ENCODE measurements at regions not wholly inside any gene's neighbourhood (a gene's known extent, or its start where the extent isn't known, plus 50 kb on each side); places are given as distances from the start of the nearest gene placed in this dataset.

DNA sequence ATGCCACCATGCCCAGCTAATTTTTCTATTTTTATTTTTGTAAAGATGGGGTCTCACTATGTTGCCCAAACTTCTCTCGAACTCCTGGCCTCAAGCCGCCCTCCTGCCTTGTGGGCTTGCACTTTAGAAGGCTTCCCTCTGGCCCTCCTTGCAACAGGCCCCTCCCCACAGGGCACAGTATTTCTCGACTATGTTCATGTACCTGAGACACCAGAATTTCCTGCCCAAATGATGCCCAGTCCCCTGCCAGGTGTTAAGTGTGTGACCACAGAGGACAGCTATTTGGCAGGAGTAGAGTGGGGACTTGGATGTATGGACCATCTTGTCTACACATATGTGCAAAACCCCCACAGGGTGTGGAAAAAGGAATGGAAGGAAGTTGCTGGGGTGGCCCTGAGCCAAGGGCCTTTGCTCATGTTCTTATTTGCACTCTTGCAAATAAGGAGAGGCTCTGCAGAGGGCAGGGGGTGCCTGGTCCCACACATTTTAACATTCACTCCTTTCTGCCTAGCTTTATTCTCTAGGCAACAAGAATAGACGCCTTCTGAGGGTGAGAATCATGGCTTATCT lies 168.4 kb upstream of the PODXL start:
- no peak overlapping the region for H3K4me3 ChIP-seq (ENCODE audit: control insufficient read depth, low read depth, low read length)
- TF ChIP-seq, protein P1, sequence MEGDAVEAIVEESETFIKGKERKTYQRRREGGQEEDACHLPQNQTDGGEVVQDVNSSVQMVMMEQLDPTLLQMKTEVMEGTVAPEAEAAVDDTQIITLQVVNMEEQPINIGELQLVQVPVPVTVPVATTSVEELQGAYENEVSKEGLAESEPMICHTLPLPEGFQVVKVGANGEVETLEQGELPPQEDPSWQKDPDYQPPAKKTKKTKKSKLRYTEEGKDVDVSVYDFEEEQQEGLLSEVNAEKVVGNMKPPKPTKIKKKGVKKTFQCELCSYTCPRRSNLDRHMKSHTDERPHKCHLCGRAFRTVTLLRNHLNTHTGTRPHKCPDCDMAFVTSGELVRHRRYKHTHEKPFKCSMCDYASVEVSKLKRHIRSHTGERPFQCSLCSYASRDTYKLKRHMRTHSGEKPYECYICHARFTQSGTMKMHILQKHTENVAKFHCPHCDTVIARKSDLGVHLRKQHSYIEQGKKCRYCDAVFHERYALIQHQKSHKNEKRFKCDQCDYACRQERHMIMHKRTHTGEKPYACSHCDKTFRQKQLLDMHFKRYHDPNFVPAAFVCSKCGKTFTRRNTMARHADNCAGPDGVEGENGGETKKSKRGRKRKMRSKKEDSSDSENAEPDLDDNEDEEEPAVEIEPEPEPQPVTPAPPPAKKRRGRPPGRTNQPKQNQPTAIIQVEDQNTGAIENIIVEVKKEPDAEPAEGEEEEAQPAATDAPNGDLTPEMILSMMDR (IDR thresholded peaks at IDR 0.05; ENCODE audit: control insufficient read depth, insufficient read depth, low read depth, low read length, missing control alignments), result no peak
- no peak for DNase-seq (ENCODE audit: low read depth)

DNA sequence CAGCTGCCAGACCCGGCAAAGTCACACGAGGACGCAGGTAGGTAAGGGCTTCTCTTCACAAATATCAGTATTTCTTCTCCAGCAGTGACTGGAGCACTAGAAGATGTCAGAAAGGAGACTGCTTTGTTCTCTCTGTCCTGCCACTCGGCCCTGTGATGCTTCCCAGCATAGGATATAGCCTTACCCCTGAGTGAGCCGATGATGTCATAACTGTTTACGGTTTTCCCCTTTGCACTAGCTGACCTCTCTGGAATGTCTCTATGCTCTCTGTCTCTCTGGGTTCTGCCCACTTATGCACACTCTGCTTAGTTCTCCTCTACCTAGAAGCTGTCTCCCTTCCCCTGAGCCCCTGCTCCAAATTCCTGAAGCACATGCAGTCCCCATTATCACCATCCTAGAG lies 167.5 kb upstream of the PODXL start:
- TF ChIP-seq, protein P1 (IDR thresholded peaks at IDR 0.05; ENCODE audit: control insufficient read depth, insufficient read depth, low read depth, low read length, missing control alignments), result no peak
- no peak for DNase-seq (ENCODE audit: low read depth)
- no peak overlapping the region for H3K4me3 ChIP-seq (ENCODE audit: control insufficient read depth, low read depth, low read length)

DNA sequence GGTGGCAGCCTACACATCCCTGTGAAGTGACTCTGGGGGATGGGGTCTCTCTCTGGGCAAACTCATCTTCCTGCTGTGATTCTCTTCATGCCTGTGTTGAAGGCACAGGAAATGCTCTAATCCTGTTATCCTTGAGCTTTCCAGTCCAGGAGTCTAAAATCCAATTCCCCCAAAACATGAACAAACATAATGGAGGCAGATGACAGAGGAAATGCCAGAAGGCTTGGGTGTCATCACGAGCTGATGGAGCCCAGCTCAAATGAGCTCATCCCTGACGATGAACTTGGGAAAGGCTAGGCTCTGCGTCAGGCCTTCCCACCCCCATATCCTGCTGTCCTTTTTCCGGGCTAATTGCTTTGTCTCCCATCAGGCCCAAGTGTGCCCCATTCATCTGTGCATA lies 165.9 kb upstream of the PODXL start:
- no peak overlapping the region for H3K4me3 ChIP-seq (ENCODE audit: control insufficient read depth, low read depth, low read length)
- TF ChIP-seq, protein P1 (IDR thresholded peaks at IDR 0.05; ENCODE audit: control insufficient read depth, insufficient read depth, low read depth, low read length, missing control alignments), result no peak
- DNase-seq (ENCODE audit: low read depth), result no peak

DNA sequence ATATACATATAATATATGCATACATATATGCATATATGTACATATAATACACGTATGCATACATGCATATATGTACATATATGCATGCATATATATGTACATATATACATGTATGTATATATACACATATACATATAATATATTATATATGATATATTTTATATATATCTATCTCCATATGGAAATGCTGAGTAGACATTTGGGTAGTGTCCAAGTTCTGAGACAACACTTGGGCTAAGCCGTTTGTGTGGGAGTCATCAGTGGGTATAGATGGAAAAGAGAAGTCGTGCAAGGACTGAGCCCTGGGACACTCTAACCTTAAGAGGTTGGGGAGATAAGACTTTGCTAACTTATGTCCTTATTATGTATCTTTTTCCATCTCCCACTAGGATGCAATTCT lies 165.2 kb upstream of the PODXL start:
- no peak for DNase-seq (ENCODE audit: low read depth)
- no peak overlapping the region for H3K4me3 ChIP-seq (ENCODE audit: control insufficient read depth, low read depth, low read length)
- TF ChIP-seq, protein P1 (IDR thresholded peaks at IDR 0.05; ENCODE audit: control insufficient read depth, insufficient read depth, low read depth, low read length, missing control alignments), result no peak

DNA sequence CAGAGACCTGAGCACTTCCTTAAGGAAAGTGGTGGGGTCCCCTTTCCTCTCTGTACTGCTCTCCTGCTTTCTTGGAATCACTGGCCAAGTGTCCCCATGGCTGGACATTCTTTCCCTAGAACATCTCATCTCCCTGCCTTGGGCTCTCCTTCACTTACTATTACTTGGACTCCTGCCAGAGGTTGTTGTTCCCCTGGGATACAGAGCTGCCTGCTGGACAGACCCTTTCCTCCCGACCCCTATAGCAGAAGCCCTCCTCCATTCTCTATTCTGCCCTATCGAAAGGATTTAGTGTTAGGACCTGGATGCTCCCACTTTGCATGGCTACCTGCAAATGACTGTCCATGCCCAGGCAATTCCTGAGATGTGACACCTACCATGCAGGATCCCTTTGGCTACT lies 164.3 kb upstream of the PODXL start:
- TF ChIP-seq, protein P1 (IDR thresholded peaks at IDR 0.05; ENCODE audit: control insufficient read depth, insufficient read depth, low read depth, low read length, missing control alignments), result no peak
- DNase-seq (ENCODE audit: low read depth), result no peak
- H3K4me3 ChIP-seq (ENCODE audit: control insufficient read depth, low read depth, low read length), result no peak overlapping the region

DNA sequence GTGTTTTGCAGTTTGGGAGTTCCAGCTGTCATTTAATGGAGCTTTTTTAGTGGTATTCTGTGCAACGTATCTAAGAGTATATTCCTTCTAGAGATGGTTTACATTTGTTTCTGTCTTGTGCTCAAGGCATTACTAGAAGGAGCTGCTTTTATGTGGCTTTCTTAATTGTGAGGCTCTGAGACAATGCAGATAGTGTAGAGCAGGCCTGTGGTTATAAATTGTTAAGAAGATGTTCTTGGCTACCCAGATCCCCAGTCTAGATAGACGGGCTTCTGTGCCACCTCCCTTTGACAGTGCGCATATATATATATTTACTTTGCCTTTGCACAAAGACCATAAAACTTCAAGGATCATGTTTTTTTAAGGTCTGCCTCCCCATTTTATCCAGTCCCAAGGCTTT lies 160.8 kb upstream of the PODXL start:
- no peak for DNase-seq (ENCODE audit: low read depth)
- no peak overlapping the region for H3K4me3 ChIP-seq (ENCODE audit: control insufficient read depth, low read depth, low read length)
- TF ChIP-seq, protein P1 (IDR thresholded peaks at IDR 0.05; ENCODE audit: control insufficient read depth, insufficient read depth, low read depth, low read length, missing control alignments), result no peak

DNA sequence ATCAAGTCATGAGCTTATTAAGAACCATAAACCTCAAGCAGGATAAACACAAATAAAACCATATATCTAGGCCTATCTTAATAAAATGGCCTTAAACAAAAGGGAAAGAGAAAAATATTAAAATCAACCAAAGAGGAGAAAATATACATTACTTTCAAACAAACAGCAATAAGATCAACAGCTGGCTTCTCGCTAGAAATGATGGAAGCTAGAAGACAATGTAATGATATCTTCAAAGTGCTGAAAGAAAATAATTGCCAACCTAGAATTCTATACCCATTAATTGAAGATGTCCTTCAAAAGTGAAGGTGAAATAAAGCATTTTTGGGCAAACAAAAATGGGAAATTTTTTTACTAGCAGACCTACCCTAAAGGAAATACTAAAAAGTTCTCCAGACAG lies 142.9 kb upstream of the PODXL start:
- DNase-seq (ENCODE audit: low read depth), result no peak
- TF ChIP-seq, protein P1 (IDR thresholded peaks at IDR 0.05; ENCODE audit: control insufficient read depth, insufficient read depth, low read depth, low read length, missing control alignments), result no peak
- no peak overlapping the region for H3K4me3 ChIP-seq (ENCODE audit: control insufficient read depth, low read depth, low read length)

Measured in AG09309 (cell line).